ENCODE measurements at regions not wholly inside any gene's neighbourhood (a gene's known extent, or its start where the extent isn't known, plus 50 kb on each side); places are given as distances from the start of the nearest gene placed in this dataset.

DNA sequence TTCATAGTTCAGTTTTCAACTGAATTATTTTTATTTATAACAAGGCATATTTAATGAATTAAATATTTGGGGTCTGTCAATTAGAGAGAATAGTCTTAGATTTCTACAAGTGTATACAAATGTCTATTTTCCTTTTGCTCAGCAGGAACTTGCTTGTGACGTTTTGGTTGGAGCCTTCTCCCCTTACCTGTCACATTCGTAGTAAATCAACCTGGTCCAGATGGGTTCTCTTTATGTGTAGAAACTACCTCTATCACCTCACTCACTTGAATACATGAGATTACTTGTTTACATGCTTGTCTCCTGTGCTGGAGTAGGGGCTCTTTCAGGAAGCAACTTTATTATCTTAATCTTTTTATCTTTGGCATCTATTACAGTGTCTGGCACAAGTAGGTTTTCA is 938.3 kb upstream of the IGFBP7 start:
- TF ChIP-seq, protein P1, sequence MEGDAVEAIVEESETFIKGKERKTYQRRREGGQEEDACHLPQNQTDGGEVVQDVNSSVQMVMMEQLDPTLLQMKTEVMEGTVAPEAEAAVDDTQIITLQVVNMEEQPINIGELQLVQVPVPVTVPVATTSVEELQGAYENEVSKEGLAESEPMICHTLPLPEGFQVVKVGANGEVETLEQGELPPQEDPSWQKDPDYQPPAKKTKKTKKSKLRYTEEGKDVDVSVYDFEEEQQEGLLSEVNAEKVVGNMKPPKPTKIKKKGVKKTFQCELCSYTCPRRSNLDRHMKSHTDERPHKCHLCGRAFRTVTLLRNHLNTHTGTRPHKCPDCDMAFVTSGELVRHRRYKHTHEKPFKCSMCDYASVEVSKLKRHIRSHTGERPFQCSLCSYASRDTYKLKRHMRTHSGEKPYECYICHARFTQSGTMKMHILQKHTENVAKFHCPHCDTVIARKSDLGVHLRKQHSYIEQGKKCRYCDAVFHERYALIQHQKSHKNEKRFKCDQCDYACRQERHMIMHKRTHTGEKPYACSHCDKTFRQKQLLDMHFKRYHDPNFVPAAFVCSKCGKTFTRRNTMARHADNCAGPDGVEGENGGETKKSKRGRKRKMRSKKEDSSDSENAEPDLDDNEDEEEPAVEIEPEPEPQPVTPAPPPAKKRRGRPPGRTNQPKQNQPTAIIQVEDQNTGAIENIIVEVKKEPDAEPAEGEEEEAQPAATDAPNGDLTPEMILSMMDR (IDR thresholded peaks at IDR 0.05; ENCODE audit: low read depth, low read length): no peak
- no peak overlapping the region for H3K4me3 ChIP-seq (ENCODE audit: low read depth, low read length)

DNA sequence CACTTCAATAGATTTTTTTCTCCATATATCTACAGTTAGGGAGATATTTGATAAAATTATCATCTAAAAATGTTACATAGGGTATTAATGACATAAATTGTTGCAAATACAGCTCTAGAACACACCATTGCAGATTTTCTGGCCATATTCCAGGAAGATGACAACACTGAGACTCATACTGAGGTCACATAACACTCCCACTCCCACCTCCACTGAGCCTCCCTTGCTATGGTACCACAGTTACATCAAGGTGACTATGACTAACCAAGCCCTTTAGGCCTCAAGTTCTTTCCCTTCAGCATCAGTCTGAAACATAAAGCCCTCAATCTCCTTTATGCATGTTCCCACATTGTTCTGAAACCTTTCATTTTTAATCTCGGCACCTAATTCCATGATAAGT is 932.0 kb upstream of the IGFBP7 start:
- no peak overlapping the region for H3K4me3 ChIP-seq (ENCODE audit: low read depth, low read length)
- TF ChIP-seq, protein P1 (IDR thresholded peaks at IDR 0.05; ENCODE audit: low read depth, low read length): no peak

GRCh38 chr4:57993944-57994343 is 883.8 kb upstream of the IGFBP7 start:
- TF ChIP-seq, protein P1 (IDR thresholded peaks at IDR 0.05; ENCODE audit: low read depth, low read length): no peak
- no peak overlapping the region for H3K4me3 ChIP-seq (ENCODE audit: low read depth, low read length)

GRCh38 chr4:57989430-57989829 is 879.2 kb upstream of the IGFBP7 start:
- TF ChIP-seq, protein P1 (IDR thresholded peaks at IDR 0.05; ENCODE audit: low read depth, low read length): no peak

GRCh38 chr4:57985161-57985560 is 875.0 kb upstream of the IGFBP7 start:
- no peak overlapping the region for H3K4me3 ChIP-seq (ENCODE audit: low read depth, low read length)

More at GRCh38 chr4:57989430-57989829, 879.2 kb upstream of the IGFBP7 start:
- no peak overlapping the region for H3K4me3 ChIP-seq (ENCODE audit: low read depth, low read length)

GRCh38 chr4:57981123-57981522 is 870.9 kb upstream of the IGFBP7 start:
- TF ChIP-seq, protein P1 (IDR thresholded peaks at IDR 0.05; ENCODE audit: low read depth, low read length): no peak
- no peak overlapping the region for H3K4me3 ChIP-seq (ENCODE audit: low read depth, low read length)

More at GRCh38 chr4:57985161-57985560, 875.0 kb upstream of the IGFBP7 start:
- TF ChIP-seq, protein P1 (IDR thresholded peaks at IDR 0.05; ENCODE audit: low read depth, low read length): no peak

DNA sequence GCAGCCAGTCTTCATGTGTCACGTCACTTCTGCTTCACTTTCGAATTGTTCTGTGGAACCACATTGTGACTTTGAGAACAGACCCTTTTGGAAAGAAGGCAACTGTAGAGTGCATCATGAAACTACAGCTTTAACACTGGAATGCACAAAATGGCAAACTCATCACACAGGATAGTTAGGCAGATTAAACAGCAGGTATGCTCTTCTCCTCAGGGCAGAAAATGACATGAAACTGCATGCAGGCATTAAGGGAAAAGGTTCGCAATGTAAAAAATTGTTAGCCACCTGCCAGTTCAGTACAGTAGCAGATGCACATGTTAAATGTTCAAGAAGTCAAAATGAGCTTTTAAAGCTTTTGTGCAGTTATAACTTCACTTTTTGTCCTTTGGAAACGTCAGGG is 864.6 kb upstream of the IGFBP7 start:
- TF ChIP-seq, protein P1 (IDR thresholded peaks at IDR 0.05; ENCODE audit: low read depth, low read length): no peak
- no peak overlapping the region for H3K4me3 ChIP-seq (ENCODE audit: low read depth, low read length)

Data from WI38 (cell line).